ENCODE measurements at regions not wholly inside any gene's neighbourhood (a gene's known extent, or its start where the extent isn't known, plus 50 kb on each side); places are given as distances from the start of the nearest gene placed in this dataset.

- TF ChIP-seq CTCF (IDR thresholded peaks at IDR 0.05; ENCODE audit: low read length) (no peak), EZH2 (IDR thresholded peaks at IDR 0.05; ENCODE audit: borderline replicate concordance, low read length) (no peak)
Measured at GRCh38 chr9:31142456-31142855, 1242.0 kb upstream of the ACO1 start.
